Activated CD4-positive, alpha-beta memory T cell treated with anti-CD3 and anti-CD28 coated beads, Interleukin-2, amount 10 ng/mL, durations not matched to agents 7 days and 5 days (primary cell): ENCODE measurements at regions not wholly inside any gene's neighbourhood (a gene's known extent, or its start where the extent isn't known, plus 50 kb on each side); places are given as distances from the start of the nearest gene placed in this dataset.
"Not testable (repeated sequence)": the region's sequence is repeated elsewhere in the genome, so short reads cannot be mapped to it uniquely, and the experiment has no call there.

Source experiments
- CTCF ChIA-PET: fragments of 350-600 bp; sonication (Branson Sonifier 250); formaldehyde crosslinking; loops from one replicate; lab custom pipeline; 2021; ENCODE audit warnings: antibody characterized with exemption, inconsistent platforms; lab: Charles Lee
- POLR2A ChIA-PET: fragments of 350-600 bp; sonication (Branson Sonifier 250); formaldehyde crosslinking; loops from one replicate; lab custom pipeline; 2021; ENCODE audit warnings: antibody characterized with exemption; lab: Charles Lee
- DNase-seq: peaks from one replicate; pipeline ENCODE4 v3.0.0-alpha.2; 2020
- H3K27ac Mint-ChIP-seq: one replicate; pipeline ENCODE4 v1.8.0; 2021; ENCODE audit warnings: mild to moderate bottlenecking, mixed read lengths
- H3K27me3 Mint-ChIP-seq: one replicate; pipeline ENCODE4 v1.8.0; 2021; ENCODE audit warnings: mixed read lengths
- H3K36me3 Mint-ChIP-seq: one replicate; pipeline ENCODE4 v1.8.0; 2021; ENCODE audit warnings: low read depth, mixed read lengths
- H3K4me1 Mint-ChIP-seq: one replicate; pipeline ENCODE4 v1.8.0; 2021; ENCODE audit warnings: mixed read lengths
- H3K4me3 Mint-ChIP-seq: one replicate; pipeline ENCODE4 v1.8.0; 2021; ENCODE audit warnings: mild to moderate bottlenecking, mixed read lengths
- H3K9me3 Mint-ChIP-seq: one replicate; pipeline ENCODE4 v1.8.0; 2021; ENCODE audit warnings: mixed read lengths

DNA sequence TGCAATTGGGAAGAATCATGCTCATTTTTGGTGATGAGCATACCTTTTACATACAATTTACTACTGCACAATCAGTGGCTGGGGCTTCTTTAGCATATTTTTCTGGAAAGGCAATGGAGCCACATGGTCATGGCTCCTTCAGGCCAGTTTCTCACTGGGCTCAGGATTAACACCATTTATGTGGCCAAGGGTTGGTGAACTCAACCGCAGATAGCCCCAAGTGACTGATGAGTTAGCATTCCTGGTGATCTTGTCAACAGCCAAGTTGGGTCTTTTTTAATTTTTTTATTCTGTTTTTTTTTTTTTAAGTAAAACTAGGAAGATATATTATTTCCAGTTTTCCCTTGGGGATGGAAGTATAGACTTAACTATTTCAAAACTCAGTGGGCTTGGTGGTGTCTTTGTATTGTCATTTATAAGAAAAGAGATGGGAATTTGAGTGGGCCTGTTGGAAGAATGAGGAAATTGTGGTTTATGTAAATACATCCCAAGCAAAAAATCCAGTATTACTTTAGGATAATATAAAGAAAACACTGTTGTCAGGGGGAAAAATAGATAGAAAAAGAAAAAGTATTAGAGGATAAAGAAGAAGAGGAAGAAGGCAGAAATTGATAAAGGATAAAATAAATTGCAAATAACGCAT is 397.4 kb downstream of the MAFB start:
- Mint-ChIP-seq H3K9me3 (no peaks in the 10 kb centered on the region), H3K27me3 (no peaks in the 10 kb centered on the region), H3K4me1 (no peaks in the 10 kb centered on the region), H3K4me3 (no peak overlapping the region), H3K36me3 (no peaks in the 10 kb centered on the region), H3K27ac (no peak overlapping the region)
- no peak for DNase-seq
- CTCF ChIA-PET = no interaction called here
- POLR2A ChIA-PET = no interaction called here

DNA sequence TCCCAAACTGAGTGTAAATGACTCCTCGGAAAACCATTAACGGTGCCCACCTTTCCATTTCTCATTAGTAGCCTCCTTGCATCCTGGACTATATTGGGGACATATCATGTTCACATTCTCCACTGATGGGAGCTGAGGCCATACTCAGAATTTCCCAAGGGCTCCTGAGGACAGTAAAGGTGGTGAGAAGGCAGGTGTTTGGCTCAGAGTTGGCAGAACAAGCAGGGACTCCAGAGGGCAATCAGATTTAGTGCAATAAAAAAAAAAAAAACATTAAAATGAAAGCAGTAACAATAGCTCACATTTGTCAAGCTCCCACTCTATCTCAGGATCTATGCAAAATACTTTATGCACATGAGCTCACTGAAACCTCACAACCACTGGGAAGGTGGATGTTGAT is 401.4 kb downstream of the MAFB start:
- Mint-ChIP-seq H3K27me3 (no peaks in the 10 kb centered on the region), H3K36me3 (no peaks in the 10 kb centered on the region), H3K4me3 (no peak overlapping the region), H3K4me1 (no peaks in the 10 kb centered on the region), H3K27ac (no peak overlapping the region), H3K9me3 (no peaks in the 10 kb centered on the region)
- CTCF ChIA-PET = no interaction called here
- POLR2A ChIA-PET = no interaction called here
- DNase-seq = no peak

DNA sequence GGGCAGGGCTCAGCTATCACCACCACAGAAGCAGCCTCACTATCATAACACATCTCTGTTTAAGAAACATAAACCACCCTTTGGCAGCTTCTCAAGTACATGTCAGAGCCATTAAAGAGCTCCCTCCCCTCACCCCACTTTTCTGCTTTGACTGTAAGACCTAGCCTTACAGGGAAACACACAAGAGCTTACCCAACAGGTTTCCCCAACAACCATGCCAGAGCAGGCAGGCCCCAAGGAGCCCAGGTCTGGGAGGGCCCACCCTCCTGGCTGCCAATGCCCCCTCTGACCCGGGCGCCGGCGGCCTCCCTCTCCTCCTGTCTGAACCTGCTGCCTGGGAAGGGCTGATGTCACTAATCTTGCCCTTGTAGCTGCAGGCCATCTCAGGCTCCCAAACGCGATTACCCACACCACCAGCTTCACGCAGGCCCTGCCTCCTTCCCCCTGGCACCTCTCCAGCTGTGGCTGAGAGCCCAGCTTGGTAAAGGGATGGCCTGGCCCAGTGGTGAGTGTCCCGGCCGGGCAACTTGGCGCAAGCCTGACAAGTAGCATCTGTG is 402.0 kb downstream of the MAFB start:
- no peak for DNase-seq
- ChIA-PET POLR2A (no interaction called here), CTCF (no interaction called here)
- no peaks in the 10 kb centered on the region for H3K4me1 Mint-ChIP-seq
- no peaks in the 10 kb centered on the region for H3K9me3 Mint-ChIP-seq
- H3K27ac Mint-ChIP-seq = no peak overlapping the region
- H3K4me3 Mint-ChIP-seq = no peak overlapping the region
- no peaks in the 10 kb centered on the region for H3K27me3 Mint-ChIP-seq
- no peaks in the 10 kb centered on the region for H3K36me3 Mint-ChIP-seq

DNA sequence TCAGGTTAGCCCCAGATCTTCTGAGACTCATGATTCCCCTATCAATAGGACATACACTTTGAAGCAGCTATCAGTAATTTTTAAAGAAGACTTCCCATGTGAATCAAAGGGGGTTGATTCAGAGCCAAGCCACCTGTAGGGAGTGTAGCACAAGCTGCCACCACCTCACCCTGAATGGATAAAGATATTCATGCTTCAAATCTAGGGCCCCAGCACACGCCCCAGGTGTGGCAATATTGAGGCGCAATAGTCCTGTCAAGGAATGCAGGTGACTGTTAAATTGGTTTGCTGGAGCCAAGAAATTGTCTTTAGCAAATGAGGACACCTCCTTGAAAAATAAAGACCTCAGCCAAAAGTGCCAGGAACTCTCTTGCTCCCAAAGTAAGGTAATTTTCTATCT is 404.4 kb downstream of the MAFB start:
- no peak overlapping the region for H3K4me3 Mint-ChIP-seq

DNA sequence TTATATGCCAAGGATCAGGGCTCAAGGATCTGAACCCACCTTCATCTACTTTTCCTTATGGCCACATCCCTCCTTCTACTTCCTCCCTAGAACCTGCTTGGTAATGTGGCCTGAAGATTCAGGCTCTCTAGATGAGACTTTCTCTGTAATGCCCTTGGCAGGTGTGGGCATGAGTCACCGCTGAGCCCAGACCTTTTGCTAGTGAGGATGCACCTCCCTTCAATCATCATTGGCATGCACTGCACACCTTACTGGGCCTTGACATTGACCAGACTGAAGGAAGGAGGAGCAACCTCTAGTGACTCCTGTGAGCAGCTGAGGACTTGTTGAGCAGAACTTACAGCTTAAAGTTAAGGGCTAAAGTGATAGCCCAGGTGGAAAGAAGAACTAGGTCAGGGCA is 405.3 kb downstream of the MAFB start:
- Mint-ChIP-seq H3K27ac (no peak overlapping the region), H3K9me3 (peaks cover 2% of the 10 kb centered on the region), H3K36me3 (no peaks in the 10 kb centered on the region), H3K4me3 (no peak overlapping the region), H3K4me1 (no peaks in the 10 kb centered on the region), H3K27me3 (no peaks in the 10 kb centered on the region)
- DNase-seq = no peak
- ChIA-PET POLR2A (no interaction called here), CTCF (no interaction called here)

More for the DNA sequence above, 404.4 kb downstream of the MAFB start:
- Mint-ChIP-seq H3K9me3 (peaks cover 2% of the 10 kb centered on the region), H3K27ac (no peak overlapping the region), H3K27me3 (no peaks in the 10 kb centered on the region), H3K4me1 (no peaks in the 10 kb centered on the region), H3K36me3 (no peaks in the 10 kb centered on the region)
- ChIA-PET POLR2A (no interaction called here), CTCF (no interaction called here)
- no peak for DNase-seq

DNA sequence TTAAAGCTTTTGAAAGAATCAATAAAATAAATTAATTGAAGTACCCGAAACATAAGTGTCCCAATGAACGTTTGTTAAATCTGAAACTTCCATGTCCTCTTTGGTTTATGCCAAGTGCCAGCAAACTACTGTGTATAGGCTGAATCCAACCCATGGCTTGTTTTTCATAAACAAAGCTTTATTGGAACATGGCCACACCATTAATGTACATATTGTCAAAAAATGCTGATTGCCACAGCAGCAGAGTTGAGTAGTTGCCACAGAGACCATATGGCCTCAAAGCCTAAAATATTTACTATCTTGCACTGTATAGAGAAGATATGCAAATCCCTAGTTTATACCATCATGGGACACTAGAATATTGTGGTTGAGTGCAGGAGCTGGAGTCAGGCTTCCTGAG is 406.1 kb downstream of the MAFB start:
- ChIA-PET CTCF (no interaction called here), POLR2A (no interaction called here)
- Mint-ChIP-seq H3K9me3 (peaks cover 2% of the 10 kb centered on the region), H3K4me1 (no peaks in the 10 kb centered on the region), H3K36me3 (no peaks in the 10 kb centered on the region), H3K4me3 (no peak overlapping the region), H3K27ac (no peak overlapping the region), H3K27me3 (no peaks in the 10 kb centered on the region)
- no peak for DNase-seq

DNA sequence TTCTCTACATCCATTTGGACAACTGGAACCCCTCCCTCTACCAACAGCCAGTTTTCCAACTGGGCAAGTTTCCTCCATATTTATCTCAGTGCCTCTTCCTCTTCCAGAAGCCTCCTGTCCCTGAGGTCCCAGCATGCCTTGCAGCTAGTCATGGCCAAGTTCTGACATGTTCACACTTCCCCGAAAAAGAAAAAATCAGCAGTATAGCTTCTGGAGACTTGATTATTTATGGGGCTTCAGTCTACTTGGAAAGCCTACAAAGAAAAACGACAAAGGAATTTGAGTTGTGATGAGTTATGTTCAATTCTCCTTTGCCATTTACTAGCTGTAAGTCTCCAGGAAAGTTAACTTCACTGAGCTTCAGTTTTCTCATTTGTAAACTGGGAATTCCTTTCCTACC is 406.5 kb downstream of the MAFB start:
- ChIA-PET POLR2A (no interaction called here), CTCF (no interaction called here)
- Mint-ChIP-seq H3K9me3 (peaks cover 2% of the 10 kb centered on the region), H3K36me3 (no peaks in the 10 kb centered on the region), H3K27ac (no peak overlapping the region), H3K27me3 (no peaks in the 10 kb centered on the region), H3K4me3 (no peak overlapping the region), H3K4me1 (no peaks in the 10 kb centered on the region)
- no peak for DNase-seq

DNA sequence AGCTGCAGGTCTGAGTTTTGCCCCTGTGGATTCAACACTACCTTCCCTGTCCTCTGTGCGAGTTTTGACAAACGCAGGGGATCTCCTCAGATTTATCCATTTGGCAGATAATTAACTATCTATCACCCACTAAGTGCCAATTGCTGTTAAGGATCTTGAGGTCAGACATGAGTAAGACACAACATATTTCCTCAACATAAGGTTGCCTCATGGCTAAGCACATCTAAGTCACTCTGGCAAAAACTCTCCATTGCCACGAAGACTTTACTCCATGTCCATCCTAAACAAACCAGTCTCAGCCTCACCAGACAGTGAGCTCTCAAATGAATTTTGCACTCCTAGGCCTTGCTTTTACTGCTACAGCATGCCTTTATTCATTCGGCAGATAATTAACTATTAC is 408.4 kb downstream of the MAFB start:
- Mint-ChIP-seq H3K9me3 (peaks cover 2% of the 10 kb centered on the region), H3K36me3 (no peaks in the 10 kb centered on the region), H3K4me3 (no peak overlapping the region), H3K27me3 (no peaks in the 10 kb centered on the region), H3K27ac (no peak overlapping the region), H3K4me1 (no peaks in the 10 kb centered on the region)
- DNase-seq = no peak
- ChIA-PET CTCF (no interaction called here), POLR2A (no interaction called here)

DNA sequence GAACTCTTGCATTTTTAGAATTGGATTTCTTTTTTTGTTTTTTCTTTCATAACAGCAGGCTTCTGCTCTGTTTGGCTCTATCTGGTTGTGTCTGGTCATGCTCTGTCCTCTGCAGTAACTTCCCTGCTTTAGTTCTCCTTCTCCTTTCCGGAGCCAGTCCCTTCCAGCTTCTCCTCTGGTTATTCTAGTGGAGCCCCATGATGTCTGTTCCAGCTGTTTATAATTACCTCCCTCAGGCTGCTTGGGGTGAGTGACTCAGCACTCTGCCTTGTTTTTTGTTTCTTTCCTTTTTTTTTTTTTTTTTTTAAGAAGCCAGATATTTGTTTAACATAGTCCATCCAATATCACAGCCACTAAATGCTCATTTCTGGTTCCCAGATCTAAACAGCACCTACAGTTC is 409.6 kb downstream of the MAFB start:
- Mint-ChIP-seq H3K27me3 (no peaks in the 10 kb centered on the region), H3K27ac (no peak overlapping the region), H3K9me3 (peaks cover 2% of the 10 kb centered on the region), H3K4me1 (no peaks in the 10 kb centered on the region), H3K4me3 (no peak overlapping the region), H3K36me3 (no peaks in the 10 kb centered on the region)
- DNase-seq = no peak
- POLR2A ChIA-PET = no interaction called here
- CTCF ChIA-PET = no interaction called here

DNA sequence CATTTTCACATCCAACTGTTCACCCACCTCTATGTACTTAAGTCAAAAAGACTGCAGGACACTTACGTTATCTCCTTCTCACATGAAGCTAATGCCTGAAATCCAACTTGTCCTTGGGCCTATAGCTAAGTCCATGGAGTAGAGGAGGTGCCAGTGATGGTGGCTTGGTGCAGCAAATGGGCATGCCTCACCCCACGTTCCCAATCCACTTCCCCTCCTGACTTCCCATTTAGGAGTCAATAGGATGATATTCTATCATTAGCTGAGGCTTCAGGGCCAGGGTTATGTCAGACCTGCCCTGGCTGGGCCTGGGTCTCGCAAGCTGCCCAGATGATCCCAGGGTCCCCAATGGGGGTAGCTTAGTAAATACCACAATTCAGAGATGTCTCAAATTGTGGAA is 410.4 kb downstream of the MAFB start:
- Mint-ChIP-seq H3K4me3 (no peak overlapping the region), H3K36me3 (no peaks in the 10 kb centered on the region), H3K27ac (no peak overlapping the region), H3K4me1 (no peaks in the 10 kb centered on the region), H3K9me3 (peaks cover 2% of the 10 kb centered on the region), H3K27me3 (no peaks in the 10 kb centered on the region)
- ChIA-PET CTCF (no interaction called here), POLR2A (no interaction called here)
- no peak for DNase-seq

DNA sequence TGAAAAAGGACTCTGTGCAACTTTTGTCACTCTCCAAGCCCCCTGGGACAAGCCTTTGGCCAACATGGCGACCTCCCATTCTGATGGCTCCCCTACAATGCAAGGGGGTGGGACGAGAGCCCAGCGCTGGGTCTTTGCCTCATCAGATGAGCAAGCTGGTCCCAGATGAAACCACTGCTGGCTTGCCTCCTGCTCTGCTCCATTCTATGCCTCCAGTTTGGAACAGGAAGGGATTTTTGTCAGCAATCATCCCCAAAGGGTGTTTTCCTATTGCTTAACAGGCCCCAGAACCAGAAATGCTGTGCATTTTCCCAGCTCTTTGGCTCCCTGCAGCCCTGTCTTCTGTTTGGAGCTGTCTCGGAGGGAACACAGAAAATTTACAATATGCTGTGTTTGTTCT is 412.7 kb downstream of the MAFB start:
- Mint-ChIP-seq H3K27me3 (no peaks in the 10 kb centered on the region), H3K36me3 (no peaks in the 10 kb centered on the region), H3K9me3 (no peaks in the 10 kb centered on the region), H3K27ac (no peak overlapping the region), H3K4me3 (no peak overlapping the region), H3K4me1 (no peaks in the 10 kb centered on the region)
- POLR2A ChIA-PET = no interaction called here
- DNase-seq = no peak
- CTCF ChIA-PET = no interaction called here

DNA sequence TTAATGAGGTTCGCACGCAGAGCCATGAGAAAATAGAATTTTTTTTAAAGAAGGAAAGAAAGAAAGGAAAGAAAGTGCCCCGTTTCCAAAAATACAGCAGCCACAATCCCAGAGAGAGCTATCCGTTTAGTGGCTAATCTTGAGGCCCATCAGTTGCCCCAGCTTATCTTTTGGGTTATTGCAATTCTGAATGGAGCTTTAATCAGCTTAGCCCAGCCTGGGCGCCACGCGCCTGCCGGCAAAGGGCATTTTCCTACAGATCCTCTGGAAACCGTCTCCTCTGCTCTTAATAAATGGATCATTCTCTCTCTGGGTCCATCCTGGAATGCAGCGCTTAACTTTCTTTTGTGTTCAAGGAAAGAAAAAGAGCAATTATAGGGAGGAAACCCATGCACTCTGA is 413.3 kb downstream of the MAFB start:
- H3K27ac Mint-ChIP-seq = no peak overlapping the region
- no peaks in the 10 kb centered on the region for H3K27me3 Mint-ChIP-seq
- H3K4me1 Mint-ChIP-seq = no peaks in the 10 kb centered on the region
- no peaks in the 10 kb centered on the region for H3K9me3 Mint-ChIP-seq
- H3K4me3 Mint-ChIP-seq = no peak overlapping the region
- DNase-seq = no peak
- ChIA-PET POLR2A (no interaction called here), CTCF (no interaction called here)
- H3K36me3 Mint-ChIP-seq = no peaks in the 10 kb centered on the region

DNA sequence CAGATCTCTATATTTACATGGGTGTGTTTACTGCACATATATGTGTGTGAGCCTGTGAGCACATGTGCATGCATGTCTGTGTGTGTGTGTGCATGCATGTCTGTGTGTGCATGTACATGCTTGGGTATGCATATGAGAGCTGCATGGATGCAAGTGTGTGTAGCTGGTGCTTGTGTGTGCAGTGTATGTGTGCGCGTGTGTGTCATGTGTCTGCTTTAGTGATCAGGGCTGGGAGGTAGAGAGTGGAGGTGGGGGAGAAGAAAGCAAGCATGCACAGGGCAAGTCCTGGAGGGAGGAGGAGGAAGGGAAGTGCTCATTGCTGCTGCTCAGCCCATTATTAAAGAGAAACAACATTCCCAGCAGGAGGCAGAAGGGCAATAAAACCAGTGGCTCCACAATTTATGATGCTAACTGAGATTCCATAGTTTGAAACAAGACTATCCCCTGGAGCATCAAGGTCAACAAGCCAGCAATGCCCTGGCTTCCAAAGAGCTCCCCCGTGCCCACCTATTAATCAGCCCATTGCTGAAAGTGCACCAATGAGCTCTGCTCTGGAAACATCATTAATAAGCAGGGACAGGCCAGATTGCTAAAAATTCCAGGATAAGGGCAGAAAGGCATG is 414.0 kb downstream of the MAFB start:
- DNase-seq = no peak
- Mint-ChIP-seq H3K27me3 (no peaks in the 10 kb centered on the region), H3K9me3 (no peaks in the 10 kb centered on the region), H3K27ac (no peak overlapping the region), H3K4me1 (no peaks in the 10 kb centered on the region), H3K4me3 (no peak overlapping the region), H3K36me3 (no peaks in the 10 kb centered on the region)
- CTCF ChIA-PET = no interaction called here
- POLR2A ChIA-PET = no interaction called here

DNA sequence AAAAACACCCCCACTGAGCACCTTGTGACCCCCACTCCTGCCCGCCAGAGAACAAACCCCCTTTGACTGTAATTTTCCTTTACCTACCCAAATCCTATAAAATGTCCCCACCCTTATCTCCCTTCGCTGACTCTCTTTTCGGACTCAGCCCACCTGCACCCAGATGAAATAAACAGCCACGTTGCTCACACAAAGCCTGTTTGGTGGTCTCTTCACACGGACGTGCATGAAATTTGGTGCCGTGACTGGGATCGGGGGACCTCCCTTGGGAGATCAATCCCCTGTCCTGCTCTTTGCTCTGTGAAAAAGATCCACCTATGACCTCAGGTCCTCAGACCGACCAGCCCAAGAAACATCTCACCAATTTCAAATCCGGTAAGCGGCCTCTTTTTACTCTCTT is 419.8 kb downstream of the MAFB start:
- POLR2A ChIA-PET, H3K27me3 Mint-ChIP-seq, H3K9me3 Mint-ChIP-seq, DNase-seq, H3K4me1 Mint-ChIP-seq, H3K36me3 Mint-ChIP-seq, CTCF ChIA-PET, H3K4me3 Mint-ChIP-seq, H3K27ac Mint-ChIP-seq: not testable (repeated sequence)
